NCI-H2029 (cell line): ENCODE measurements at regions not wholly inside any gene's neighbourhood (a gene's known extent, or its start where the extent isn't known, plus 50 kb on each side); places are given as distances from the start of the nearest gene placed in this dataset.
A peak's percentile ranks its signal among the peaks of the same experiment; 100 is the strongest.

Experiments used
- DNase-seq: peaks from one replicate; lab custom pipeline; 2025; lab: John Stamatoyannopoulos, UW

DNA sequence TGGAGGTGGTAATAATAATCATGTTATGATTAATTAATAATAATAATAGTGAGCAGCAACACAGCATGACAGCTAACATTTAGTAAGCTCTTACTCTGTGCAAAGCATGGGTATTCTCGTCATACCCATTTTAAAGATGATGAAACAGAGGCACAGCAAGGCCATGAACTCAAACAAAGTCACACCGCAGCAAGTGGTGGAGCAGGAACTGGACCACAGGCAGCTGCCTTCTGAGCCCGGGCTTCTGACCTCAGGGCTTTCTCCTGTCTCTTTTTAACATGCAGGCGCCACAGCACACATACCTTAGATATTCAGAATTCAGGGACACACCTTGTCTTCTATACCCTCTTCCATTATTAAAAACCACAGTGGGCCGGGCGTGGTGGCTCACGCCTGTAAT is 50.7 kb upstream of the SPATA12 start:
- DNase-seq, result no peak

- DNase-seq, result no peak
Measured at GRCh38 chr3:57009367-57009766, 51.1 kb upstream of the SPATA12 start.

GRCh38 chr3:57007521-57008460 is 52.7 kb upstream of the SPATA12 start:
- no peak for DNase-seq

GRCh38 chr3:57006949-57007419 is 53.5 kb upstream of the SPATA12 start:
- DNase-seq, result no peak

DNA sequence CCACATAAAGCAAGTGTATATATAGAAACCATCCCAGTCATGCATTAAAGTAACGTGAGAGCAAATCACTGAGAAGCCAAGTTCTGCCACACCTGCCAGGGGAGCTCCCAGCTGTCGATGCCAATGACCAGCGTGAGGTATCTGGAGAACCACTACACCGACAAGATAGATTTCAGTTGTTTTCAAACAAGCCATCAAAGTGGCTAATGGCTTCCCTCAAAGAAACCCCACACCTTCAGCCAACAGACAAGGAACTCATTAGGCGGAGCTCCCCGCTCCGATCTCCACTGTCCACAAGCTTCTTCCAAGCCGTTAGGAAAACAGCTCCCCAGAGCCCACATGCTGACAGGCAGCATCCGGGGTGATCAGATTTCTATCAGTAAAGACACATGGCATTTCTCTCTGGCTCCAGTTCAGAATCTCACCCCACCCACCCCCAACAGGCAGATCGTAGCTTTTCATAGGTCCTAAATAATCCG is 54.2 kb upstream of the SPATA12 start:
- no peak for DNase-seq

DNA sequence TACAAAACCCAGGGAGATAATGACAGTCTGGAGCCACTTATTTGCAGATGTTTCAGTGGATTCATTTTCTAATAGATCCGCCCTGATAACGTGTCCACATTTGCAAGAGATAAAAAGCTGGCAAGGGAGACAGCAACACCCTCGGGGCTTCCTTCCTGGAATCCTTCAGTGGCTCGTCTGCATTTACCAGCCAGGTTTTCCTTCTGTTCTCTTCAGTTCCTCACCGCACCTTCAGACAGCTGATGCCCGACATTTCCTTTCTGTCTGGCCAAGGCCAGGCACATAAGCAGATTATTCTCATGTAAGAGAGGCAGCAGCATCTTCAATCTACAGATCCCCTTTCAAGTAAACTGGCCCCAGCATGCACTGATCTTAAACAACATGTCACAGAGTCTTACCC is 56.2 kb upstream of the SPATA12 start:
- no peak for DNase-seq

- no peak for DNase-seq
Measured at GRCh38 chr3:57003676-57004075, 56.8 kb upstream of the SPATA12 start.

DNA sequence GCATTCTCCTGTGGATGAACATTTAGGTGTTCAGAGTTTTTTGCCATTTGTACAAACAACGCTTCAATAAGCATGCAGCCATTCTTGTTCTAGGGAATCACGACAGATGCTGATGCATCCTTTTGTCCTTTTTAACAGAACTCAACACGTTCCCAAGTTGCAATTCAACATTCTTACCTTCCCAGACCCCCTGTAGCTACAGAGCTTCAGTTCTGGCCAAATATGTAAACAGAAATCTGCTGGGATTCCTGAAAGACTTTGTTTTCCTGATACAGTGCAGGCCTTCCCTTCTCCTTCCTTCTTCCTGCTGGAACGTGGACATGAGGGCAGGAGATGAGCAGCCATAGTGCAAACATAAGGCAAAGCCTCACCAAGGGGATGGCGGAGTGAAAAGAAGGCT is 59.1 kb upstream of the SPATA12 start:
- DNase-seq, result no peak

DNA sequence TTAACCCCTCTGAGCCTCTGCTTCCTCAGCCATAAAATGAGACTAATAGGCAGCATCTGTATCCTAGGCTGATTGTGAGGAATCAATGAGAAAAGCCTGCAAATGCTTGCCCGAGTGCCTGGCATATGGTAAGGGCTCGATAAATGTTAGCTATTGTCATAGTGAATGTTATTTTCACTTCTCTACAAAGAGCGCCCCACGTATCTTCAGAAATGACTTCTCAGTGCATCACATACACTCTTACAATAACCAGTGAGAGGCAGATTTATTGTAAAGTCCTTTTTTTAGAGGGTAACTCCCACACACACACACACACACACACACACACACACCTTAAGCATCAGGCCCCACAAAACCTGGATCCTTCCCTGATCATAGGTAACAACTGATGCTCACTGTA is 60.5 kb upstream of the SPATA12 start:
- DNase-seq, result no peak

GRCh38 chr3:56999547-56999946 is 60.9 kb upstream of the SPATA12 start:
- DNase-seq, result no peak

GRCh38 chr3:56998076-56998529 is 62.4 kb upstream of the SPATA12 start:
- no peak for DNase-seq

DNA sequence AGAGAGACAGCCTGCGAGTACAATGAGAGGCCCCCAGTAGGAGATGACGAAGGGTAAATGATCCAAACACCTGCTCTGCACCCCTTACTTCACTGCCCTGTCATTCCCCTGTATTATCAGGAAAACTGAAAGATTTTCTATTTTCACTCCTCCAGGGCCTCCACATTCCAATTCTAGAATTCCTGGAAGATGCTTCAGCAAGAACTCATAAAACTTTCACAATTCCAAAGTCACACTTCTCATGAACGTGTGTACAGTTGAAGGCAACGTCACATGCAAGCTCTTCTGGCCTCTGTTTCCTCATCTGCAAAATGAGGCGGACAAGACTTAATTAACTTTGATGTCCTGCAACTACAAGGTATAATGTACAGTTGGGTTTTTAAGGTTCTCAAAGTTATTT is 62.8 kb upstream of the SPATA12 start:
- DNase-seq, result no peak

DNA sequence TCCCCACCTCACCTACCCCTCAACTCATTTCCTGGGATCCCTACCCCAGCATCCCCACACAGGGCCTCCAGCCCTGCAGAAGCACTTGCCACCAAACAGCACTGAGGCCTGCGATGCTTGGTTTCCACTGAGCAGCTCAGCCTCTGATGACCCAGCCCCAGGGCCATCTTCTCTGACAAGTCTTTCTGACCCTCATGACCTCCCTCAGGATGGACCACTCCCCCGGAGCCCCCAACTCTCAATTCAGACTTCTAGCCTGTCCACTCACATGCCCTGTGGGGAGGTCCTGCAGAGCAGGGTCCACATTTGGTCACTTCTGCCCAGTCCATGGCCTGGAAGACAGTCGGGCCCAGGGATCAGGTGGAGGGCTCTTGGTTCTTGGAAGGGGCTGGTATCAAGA is 63.4 kb upstream of the SPATA12 start:
- DNase-seq, result no peak

GRCh38 chr3:56994391-56994790 is 66.1 kb upstream of the SPATA12 start:
- DNase-seq, result no peak

GRCh38 chr3:56990641-56991015 is 69.8 kb upstream of the SPATA12 start:
- no peak for DNase-seq

- no peak for DNase-seq
Measured at GRCh38 chr3:56989977-56990640, 70.4 kb upstream of the SPATA12 start.

- DNase-seq, result no peak
Measured at GRCh38 chr3:56989169-56989976, 71.1 kb upstream of the SPATA12 start.

DNA sequence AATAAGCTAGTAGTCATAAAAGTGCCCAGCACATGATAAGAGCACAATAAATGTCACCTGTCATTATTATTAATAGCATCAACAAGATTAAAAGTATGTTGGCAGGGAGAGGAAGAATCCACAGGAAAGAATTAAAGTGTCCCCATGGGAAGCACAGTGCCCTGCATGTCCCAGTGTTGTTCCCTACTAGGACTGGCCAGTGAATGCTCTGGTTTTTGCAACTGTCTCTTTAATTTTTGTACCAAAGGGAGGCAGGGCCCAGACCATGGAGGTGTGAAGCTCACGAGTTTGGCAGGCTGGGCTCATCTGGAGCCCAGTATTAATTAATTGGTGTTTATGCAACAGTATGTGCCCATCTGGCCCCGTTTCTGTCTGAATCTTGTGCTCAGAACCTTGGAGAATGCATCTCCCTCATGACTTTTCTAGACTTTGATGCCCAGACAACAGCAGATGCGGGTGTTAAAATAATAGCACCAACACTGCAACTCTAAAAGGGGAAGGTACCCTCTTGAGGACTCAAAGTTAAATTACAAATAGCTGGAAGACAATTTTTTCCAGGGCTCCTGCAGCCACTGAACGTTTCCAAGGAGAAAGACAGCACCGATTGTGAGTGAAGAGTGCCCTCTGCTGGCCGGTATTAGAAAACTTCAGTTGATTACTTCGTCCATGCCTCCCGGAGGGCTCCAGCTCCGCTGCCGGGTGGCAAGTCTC is 71.9 kb upstream of the SPATA12 start:
- DNase-seq, result peak; percentile 12

DNA sequence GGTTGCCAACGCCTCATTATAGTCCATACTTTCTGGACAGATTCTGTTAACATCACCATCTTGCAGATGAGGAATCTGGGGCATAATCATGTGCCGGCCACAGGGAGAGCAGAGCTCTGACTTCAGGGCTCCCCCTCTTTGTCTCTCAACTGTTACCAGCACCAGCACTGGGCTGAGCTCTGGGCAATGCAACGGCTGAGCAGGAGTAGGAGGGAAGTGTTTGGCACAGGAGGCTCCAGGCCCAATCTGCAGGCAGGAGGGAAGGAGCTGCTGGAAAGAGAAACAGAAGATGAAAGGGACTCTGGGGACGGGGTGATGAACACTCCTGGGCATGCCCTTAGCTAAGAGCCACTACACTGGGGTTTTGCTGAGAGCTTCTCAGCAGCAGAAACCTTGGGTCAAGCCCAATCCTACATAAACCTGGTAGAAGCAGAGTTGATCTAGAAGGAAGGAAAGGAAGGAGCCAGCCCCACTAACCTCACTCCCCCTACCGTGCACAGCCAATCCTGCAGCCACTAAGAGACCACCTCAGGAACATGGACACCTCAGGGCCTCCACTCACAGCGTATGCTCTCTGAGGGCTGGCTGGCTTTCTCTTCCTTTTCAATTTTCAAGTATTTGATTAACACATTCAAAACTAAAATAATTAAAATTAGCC is 73.1 kb upstream of the SPATA12 start:
- no peak for DNase-seq

DNA sequence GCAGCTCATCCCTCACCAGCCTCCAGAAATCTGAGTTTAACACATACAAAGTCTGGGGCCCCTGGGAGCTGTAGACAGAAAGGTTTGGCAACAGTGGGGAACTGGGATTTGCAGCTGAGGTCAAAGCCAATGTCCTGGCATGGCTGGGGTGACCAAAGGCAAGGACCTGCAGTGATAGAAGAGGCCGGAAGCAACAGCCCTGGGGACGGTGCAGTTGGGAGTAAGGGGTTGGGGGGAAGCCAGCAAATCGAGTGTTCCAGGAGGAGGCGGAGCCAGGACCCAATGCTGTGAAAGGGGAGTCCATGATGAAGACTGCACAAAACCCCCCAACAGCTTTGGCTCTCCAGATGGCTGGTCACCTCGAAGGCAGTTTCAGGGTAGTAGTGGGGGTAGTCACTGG is 74.1 kb upstream of the SPATA12 start:
- no peak for DNase-seq

GRCh38 chr3:56985878-56986277 is 74.6 kb upstream of the SPATA12 start:
- no peak for DNase-seq
